ENCODE measurements at regions not wholly inside any gene's neighbourhood (a gene's known extent, or its start where the extent isn't known, plus 50 kb on each side); places are given as distances from the start of the nearest gene placed in this dataset.
"Not testable (repeated sequence)": the region's sequence is repeated elsewhere in the genome, so short reads cannot be mapped to it uniquely, and the experiment has no call there.

DNA sequence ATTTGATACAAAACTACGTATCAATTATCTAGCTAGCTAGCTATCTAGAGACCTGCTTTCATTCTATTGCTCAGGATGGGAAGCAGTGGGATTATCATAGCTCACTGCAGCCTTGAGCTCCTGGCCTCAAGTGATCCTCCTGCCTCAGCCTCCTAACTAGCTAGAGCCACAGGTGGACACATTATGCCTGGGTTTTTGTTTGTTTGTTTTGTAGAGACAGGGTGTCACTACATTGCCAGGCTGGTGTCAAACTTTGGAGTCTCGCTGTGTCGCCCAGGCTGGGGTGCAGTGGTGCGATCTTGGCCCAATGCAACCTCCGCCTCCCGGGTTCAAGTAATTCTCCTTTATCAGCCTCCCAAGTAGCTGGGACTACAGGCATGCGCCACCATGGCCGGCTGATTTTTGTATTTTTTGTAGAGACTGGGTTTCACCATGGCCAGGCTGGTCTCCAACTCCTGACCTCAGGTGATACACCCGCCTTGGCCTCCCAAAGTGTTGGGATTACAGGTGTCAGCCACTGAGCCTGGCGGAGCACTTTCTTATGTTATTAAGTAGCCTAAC, 122.5 kb upstream of the FBXO28 start:
- peak overlapping the region in 2 of 5 donors; percentile 6 to 54 for H3K4me3 Mint-ChIP-seq
- peaks cover 6 to 13% of the 10 kb centered on the region in 2 donors for H3K4me1 Mint-ChIP-seq
- H3K27ac Mint-ChIP-seq: peak overlapping the region in 4 of 6 donors; percentile 20 to 79 (median 48)
- H3K27me3 Mint-ChIP-seq (ENCODE audit: low read depth in 3 of 3); DNase-seq; H3K36me3 Mint-ChIP-seq; H3K9me3 Mint-ChIP-seq: not testable (repeated sequence)

DNA sequence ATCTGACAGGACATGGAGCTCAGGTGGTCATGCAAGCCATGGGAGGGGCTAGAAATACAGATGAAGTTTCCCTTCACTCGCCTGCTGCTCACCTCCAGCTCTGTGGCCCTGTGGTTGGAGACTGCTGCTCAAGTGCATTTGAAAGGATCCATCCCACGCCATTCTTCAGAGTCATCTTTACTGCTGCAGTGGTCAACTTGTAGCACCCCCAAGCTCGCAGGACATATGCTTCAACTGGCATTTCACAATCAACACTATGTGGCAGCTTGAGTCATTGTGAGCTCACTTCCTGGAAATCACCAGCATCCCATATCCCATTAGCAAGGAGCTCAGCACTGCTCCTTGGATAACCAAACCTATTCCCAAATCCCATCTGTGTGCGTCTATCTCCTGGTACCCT, 116.2 kb upstream of the TP53BP2 start:
- H3K27me3 Mint-ChIP-seq (ENCODE audit: low read depth in 3 of 3); H3K36me3 Mint-ChIP-seq; H3K27ac Mint-ChIP-seq; H3K9me3 Mint-ChIP-seq; DNase-seq; H3K4me1 Mint-ChIP-seq; H3K4me3 Mint-ChIP-seq: not testable (repeated sequence)

DNA sequence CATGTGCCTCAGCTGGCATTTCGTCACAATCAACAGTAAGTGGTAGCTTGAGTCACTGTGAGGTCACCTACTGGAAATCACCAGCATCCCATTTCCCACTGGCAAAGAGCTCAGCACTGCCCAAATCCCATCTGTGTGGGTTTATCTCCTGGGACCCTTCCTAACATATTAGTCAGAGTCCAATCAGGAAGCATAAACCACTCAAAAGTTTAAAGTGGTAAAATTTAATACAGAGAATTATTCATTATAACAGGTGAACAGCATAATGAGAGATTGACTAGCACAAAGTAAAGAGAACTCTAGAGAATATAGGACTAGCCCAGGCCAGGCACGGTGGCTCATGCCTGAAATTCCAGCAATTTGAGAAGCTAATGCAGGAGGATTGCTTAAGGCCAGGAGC, 107.1 kb upstream of the TP53BP2 start:
- not testable (repeated sequence) for H3K27me3 Mint-ChIP-seq (ENCODE audit: low read depth in 3 of 3); H3K4me1 Mint-ChIP-seq; H3K27ac Mint-ChIP-seq; H3K9me3 Mint-ChIP-seq; H3K4me3 Mint-ChIP-seq; H3K36me3 Mint-ChIP-seq; DNase-seq

DNA sequence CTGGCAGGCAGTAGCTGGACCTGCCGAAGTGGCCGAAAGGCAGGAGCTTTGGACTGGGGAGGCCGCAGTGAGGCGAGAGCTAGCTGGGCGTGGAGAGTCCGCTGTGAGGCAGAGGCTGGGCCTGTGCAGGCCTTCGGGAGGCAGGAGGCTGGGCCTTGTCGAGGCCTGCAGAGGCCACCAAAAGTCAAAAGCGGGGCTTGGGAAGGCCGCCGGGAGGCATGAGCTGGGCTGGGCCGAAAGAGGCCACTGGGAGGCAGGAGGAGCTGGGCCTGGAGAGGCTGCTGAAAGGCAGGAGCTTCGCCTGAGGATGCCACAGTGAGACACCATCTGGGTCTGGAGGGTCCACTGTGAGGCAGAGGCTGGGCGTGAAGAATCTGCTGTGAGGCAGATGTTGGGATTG, 105.8 kb upstream of the TP53BP2 start:
- not testable (repeated sequence) for H3K9me3 Mint-ChIP-seq; DNase-seq; H3K27me3 Mint-ChIP-seq (ENCODE audit: low read depth in 3 of 3); H3K36me3 Mint-ChIP-seq; H3K27ac Mint-ChIP-seq; H3K4me3 Mint-ChIP-seq; H3K4me1 Mint-ChIP-seq

DNA sequence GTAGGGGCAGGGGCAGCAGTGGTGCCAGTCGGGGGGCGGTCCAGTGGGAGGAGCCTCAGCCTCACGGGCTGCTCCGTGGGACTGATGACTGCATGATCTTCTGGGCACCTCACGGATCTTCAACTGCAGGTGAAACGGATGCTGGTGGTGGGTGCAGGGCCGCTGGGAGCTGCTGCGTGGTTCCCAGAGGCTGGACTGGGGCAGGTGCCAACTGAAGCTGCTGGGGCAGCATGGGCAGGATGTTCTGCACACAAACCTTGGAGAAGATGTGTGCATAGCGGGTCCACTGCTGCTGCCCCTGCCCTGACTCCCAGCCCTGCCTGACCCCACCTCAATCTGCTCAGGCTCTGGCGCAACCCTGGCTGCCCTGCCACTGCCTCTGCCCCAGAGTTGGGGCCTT, 104.2 kb upstream of the TP53BP2 start:
- not testable (repeated sequence) for H3K27ac Mint-ChIP-seq; H3K27me3 Mint-ChIP-seq (ENCODE audit: low read depth in 3 of 3); H3K36me3 Mint-ChIP-seq; H3K4me1 Mint-ChIP-seq; DNase-seq; H3K4me3 Mint-ChIP-seq; H3K9me3 Mint-ChIP-seq

DNA sequence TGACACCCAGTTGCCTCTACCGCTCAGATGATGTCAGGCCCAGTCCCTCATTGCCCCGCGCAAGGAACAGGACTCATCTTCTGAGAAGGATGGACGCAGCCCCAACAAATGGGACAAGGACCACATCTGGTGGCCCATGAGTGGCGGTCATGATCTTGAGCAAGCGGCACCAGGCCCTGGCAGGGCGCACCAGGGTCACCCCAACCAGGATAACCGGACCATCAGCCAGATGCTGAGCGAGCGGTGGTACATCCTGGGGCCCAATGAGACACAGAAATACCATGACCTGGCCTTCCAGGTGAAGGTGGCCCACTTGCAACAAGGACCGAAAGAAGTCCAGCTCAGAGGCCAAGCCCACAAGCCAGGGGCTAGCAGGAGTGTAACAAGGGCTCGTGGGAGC, 102.3 kb upstream of the TP53BP2 start:
- DNase-seq; H3K4me3 Mint-ChIP-seq; H3K27me3 Mint-ChIP-seq (ENCODE audit: low read depth in 3 of 3); H3K36me3 Mint-ChIP-seq; H3K27ac Mint-ChIP-seq; H3K9me3 Mint-ChIP-seq; H3K4me1 Mint-ChIP-seq: not testable (repeated sequence)

DNA sequence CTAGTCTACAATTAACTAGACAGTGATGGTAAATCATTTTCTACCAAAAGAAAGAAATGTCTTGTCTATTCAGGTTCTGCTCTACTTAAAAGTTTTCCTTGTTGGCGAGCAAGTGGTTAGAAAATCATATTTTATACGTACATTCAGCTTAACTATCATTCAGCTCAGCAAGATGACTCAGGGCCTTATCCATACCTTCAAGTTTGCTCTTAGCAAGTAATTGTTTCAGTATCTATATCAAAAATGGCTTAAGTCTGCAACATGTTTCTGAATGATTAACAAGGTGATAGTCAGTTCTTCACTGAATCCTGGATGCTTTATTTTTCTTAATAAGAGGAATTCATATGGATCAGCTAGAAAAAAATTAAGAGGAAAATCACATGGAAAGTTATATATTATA, 90.8 kb upstream of the TP53BP2 start:
- H3K27ac Mint-ChIP-seq; H3K36me3 Mint-ChIP-seq; H3K27me3 Mint-ChIP-seq (ENCODE audit: low read depth in 3 of 3); DNase-seq; H3K4me3 Mint-ChIP-seq; H3K4me1 Mint-ChIP-seq; H3K9me3 Mint-ChIP-seq: not testable (repeated sequence)

DNA sequence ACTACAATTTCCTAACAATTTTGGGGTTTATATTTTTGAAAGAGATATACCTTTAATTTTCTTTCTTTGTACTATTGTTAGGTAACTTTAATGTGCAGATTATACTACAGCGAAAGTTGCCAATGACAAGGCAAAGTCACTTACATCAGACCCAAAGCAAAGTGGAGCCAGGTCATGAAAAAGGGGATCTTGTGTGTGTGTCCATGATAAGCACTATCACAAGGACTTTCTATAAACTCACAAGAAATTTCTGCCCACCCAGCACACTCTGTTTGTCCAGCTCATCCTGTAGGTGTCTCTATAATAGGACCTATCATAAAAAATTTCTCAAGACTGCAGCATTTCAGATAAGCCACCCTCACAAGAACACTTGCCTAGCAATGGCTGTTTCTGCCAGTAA, 85.7 kb upstream of the TP53BP2 start:
- not testable (repeated sequence) for H3K27ac Mint-ChIP-seq; DNase-seq; H3K36me3 Mint-ChIP-seq; H3K4me3 Mint-ChIP-seq; H3K9me3 Mint-ChIP-seq; H3K27me3 Mint-ChIP-seq (ENCODE audit: low read depth in 3 of 3); H3K4me1 Mint-ChIP-seq

DNA sequence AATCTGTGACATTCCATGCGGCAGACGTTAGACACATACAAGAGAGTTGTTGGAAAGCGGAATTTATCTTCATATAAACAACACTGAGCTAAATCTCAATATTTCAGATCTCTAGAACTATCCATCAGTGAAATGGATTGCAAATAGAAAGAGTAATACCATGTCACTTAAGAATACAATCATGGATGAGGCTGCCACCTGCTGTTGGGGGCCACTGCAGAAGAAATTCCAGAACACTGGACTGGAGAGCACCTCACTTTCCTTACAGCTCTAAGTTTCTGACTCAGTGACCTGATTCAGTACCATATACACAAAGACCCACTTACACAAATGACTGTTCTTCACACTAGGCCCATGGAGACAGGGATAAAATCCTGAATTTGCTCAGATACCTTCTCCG, 75.1 kb upstream of the TP53BP2 start:
- H3K4me1 Mint-ChIP-seq; H3K27me3 Mint-ChIP-seq (ENCODE audit: low read depth in 3 of 3); H3K9me3 Mint-ChIP-seq; H3K36me3 Mint-ChIP-seq; H3K27ac Mint-ChIP-seq; H3K4me3 Mint-ChIP-seq: not testable (repeated sequence)
- DNase-seq: peak in 1 of 3 donors; percentile 4

DNA sequence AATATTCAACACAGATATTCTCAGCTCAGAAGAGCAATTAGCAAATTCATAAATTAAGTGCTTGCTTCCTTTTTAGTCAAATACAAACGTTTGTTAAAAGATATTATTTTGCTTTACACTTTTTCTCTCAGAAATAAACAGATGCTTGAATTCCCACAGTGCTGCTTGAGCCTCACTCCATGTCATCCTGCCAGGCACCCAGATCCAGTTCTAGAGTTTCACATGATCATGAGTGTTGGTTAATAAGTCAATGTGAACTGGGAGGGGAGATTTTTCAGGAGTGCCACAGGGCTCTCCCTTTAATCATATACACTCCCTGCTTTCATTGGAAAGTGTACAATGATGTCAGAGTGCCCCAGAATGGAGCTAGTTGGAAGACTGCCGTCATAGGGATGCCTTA, 69.7 kb upstream of the TP53BP2 start:
- not testable (repeated sequence) for H3K4me3 Mint-ChIP-seq; H3K27ac Mint-ChIP-seq; DNase-seq; H3K9me3 Mint-ChIP-seq; H3K36me3 Mint-ChIP-seq; H3K27me3 Mint-ChIP-seq (ENCODE audit: low read depth in 3 of 3); H3K4me1 Mint-ChIP-seq

DNA sequence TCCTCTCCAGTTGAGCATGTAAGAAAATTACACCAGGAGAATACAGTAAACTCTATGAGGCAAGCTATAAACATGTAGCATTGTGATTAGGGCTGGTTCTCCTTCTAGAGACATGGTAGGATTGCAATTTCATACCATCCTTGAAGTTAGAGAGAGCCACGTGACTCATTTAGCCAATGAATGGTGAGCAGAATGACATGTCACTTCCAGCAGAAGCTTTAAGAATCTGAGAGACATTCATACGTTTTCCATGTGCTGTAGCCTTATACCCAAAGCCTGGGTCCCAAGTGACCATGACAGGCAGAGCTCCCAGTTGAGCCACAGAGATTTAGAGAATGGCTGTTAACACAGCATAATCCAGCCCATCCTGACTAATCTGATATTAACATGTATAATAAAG, 68.0 kb upstream of the TP53BP2 start:
- H3K4me1 Mint-ChIP-seq; H3K9me3 Mint-ChIP-seq; H3K27ac Mint-ChIP-seq; H3K36me3 Mint-ChIP-seq; H3K4me3 Mint-ChIP-seq; DNase-seq; H3K27me3 Mint-ChIP-seq (ENCODE audit: low read depth in 3 of 3): not testable (repeated sequence)

DNA sequence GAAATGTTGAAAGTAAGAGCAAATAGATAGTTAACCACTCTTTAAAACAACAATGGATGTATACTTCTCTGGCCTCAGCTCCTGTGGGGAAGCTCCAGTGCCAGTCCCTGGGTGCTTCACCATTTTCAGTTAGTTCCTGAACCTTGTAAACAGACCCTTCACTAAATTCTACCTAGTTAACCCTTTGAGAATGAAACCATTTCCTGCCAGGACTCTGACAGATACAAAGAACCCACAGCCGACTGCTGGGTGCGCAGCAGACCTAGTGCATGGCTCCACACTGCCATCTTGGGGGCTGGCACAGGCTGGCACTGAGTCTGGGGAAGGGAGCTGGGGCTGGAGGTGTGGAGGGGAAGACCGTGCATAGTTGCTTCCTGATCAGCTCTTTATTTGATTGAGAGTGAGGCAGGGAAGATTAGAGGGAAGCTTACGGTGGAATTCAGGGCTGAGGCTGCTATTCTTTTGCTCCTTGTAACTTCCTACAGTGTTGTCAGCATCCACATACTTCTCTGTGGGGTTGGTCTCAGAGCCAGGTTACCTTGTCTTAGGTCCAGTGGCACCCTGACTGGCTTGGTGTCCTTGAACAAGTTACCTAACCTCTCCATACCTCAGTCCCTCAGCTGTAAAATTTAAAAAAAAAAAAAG, 62.3 kb upstream of the TP53BP2 start:
- H3K27ac Mint-ChIP-seq; H3K36me3 Mint-ChIP-seq; H3K9me3 Mint-ChIP-seq; H3K4me1 Mint-ChIP-seq; H3K4me3 Mint-ChIP-seq; H3K27me3 Mint-ChIP-seq (ENCODE audit: low read depth in 3 of 3): not testable (repeated sequence)
- peak; percentile 2 to 14 (median 7) for DNase-seq

DNA sequence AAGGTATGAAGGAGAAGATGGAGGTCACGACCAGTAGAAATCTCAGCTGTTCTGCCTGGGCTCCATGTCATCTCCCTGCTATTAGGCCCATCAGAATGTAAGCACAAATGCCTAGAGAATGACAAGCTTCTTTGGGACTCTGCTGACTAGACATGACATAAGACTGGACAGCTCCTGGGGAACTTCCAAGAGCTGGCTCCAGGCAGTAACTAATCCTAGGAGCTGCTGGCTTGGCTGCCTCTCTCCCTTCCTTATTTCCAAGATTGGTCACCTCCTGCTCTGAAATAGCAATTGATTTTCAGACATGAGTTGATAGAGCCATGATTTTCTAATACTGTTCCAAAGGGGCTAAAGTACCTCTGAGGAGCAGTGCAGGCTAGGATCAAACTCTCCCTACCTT, 57.5 kb upstream of the TP53BP2 start:
- not testable (repeated sequence) for H3K4me1 Mint-ChIP-seq; H3K4me3 Mint-ChIP-seq; H3K27me3 Mint-ChIP-seq (ENCODE audit: low read depth in 3 of 3); H3K36me3 Mint-ChIP-seq; DNase-seq; H3K27ac Mint-ChIP-seq; H3K9me3 Mint-ChIP-seq

DNA sequence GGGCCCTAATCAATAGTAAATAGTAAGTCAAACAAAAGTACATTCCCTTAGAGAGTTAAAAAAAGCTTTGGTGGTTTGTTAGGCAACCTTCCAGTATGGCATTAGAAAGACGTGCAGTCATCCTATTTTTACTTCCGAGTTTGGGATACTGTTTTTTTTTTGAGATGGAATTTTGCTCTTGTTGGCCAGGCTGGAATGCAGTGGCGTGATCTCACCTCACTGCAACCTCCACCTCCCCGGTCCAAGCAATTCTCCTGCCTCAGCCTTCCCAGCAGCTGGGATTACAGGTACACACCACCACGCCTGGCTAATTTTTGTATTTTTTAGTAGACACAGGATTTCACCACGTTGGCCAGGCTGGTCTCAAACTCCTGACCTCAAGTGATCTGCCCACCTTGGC, 54.0 kb upstream of the TP53BP2 start:
- not testable (repeated sequence) for H3K9me3 Mint-ChIP-seq; H3K4me3 Mint-ChIP-seq; H3K27me3 Mint-ChIP-seq (ENCODE audit: low read depth in 3 of 3); H3K36me3 Mint-ChIP-seq; H3K4me1 Mint-ChIP-seq; H3K27ac Mint-ChIP-seq; DNase-seq

DNA sequence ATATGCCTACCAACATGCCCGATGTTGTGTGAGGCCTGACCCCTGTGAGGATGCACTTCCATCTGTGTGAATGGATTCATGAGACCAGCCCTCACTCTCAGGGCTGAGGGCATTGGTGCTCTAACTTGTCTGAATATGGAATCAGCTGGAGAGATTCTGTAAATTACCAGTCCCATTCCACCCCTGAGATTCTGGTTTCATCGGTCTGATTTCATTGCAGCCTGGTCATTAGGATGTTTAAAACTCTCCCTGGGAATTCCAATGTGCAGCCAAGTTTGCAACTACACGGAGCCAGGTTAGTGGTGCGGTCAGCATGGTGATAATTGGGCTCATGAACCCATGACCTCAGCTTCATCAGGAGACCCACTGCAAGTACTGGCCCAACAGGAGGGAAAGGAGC, 51.4 kb upstream of the TP53BP2 start:
- not testable (repeated sequence) for H3K36me3 Mint-ChIP-seq, H3K4me3 Mint-ChIP-seq, H3K27ac Mint-ChIP-seq

More for the DNA sequence above, 51.4 kb upstream of the TP53BP2 start:
- not testable (repeated sequence) for H3K9me3 Mint-ChIP-seq; H3K27me3 Mint-ChIP-seq (ENCODE audit: low read depth in 3 of 3); DNase-seq; H3K4me1 Mint-ChIP-seq

Measured in immature natural killer cell (primary cell).